ENCODE measurements at regions not wholly inside any gene's neighbourhood (a gene's known extent, or its start where the extent isn't known, plus 50 kb on each side); places are given as distances from the start of the nearest gene placed in this dataset.

DNA sequence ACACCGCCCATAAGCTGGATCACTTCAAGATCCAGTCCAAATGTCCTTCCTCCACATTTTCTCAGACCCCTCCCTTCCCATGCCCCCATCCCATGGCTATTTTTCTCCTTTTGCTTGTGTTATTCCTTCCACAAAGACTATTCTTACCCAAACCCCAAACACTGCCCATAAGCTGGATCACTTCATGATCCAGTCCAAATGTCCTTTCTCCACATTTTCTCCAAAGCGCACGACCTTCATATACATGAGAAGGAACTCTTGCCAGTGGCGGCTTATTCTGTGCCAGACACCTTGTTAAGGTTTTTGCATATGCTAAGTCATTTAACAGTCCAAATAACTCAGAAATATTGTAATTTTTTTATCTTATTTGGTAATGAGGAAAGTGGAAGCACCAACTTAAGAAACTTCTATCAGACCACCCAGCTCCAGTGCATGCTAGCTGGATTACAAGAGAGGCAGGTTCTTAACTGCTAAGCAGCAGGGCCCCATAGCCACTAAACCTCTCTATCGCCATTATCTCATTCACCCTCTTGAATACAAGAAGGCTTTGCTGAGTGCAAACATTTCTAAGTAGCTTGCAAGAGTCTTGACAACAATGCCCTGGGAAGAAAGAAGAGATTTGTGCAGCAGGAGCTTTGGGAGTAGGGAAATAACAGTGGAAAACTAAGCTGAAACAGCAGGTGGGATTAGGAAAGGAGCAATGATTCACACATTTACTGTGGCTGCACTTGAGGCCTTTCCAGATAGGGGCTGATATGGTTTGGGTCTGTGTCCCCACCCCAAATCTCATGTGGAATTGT is 428.2 kb upstream of the MAF start:
- TF ChIP-seq, protein P1, sequence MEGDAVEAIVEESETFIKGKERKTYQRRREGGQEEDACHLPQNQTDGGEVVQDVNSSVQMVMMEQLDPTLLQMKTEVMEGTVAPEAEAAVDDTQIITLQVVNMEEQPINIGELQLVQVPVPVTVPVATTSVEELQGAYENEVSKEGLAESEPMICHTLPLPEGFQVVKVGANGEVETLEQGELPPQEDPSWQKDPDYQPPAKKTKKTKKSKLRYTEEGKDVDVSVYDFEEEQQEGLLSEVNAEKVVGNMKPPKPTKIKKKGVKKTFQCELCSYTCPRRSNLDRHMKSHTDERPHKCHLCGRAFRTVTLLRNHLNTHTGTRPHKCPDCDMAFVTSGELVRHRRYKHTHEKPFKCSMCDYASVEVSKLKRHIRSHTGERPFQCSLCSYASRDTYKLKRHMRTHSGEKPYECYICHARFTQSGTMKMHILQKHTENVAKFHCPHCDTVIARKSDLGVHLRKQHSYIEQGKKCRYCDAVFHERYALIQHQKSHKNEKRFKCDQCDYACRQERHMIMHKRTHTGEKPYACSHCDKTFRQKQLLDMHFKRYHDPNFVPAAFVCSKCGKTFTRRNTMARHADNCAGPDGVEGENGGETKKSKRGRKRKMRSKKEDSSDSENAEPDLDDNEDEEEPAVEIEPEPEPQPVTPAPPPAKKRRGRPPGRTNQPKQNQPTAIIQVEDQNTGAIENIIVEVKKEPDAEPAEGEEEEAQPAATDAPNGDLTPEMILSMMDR (IDR thresholded peaks at IDR 0.05; ENCODE audit: low read depth, low read length, missing control alignments): no peak
- no peak for DNase-seq (ENCODE audit: extremely low read depth, low read depth)
- H3K4me3 ChIP-seq (replicated peaks; ENCODE audit: low read depth, low read length): no peak overlapping the region

DNA sequence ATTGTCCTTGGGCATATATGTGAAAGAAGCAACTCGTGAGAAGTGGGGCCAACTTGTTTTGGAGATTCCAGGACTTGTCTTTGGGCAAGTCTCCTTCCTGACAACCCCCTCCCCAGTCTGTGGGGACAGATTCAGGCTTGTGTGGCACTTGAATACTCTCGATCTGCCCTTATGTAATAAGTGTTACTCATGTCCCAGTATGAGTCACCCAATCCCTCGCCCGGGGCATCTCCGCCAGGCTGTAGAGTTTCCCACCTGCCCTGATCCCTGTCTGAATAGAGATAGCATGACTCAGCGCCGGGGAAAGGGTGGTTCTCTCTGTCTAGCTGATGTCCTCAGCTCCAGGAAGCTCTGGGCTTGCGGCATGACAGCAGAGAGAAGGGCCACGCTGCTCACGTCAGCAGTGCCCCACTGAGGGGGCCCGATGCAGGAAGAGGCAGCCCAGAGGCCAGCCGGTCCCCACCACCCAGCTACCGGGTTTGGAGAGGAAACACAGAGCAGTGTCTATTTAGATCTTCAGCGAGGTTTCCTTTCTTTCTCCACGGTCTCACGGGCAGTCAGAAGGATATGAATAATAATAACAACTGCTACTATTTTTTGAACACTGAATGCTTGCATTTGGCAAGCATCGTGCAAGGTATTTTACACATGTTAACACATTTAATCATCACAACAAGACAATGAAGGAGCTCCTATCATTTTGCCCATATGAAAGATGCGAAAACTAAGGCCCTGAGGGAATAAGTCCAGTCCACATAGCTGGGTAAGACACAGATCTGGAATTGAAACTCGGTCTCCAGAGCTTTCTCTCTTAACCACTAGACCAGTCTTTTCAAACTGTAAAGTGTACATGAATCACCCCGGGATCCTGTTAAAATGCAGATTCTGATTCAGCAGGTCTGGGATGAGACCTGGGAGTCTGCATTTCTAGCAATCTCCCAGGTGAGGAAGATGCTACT is 426.7 kb upstream of the MAF start:
- no peak overlapping the region for H3K4me3 ChIP-seq (replicated peaks; ENCODE audit: low read depth, low read length)
- DNase-seq (ENCODE audit: extremely low read depth, low read depth): peak; percentile 80
- TF ChIP-seq, protein P1 (IDR thresholded peaks at IDR 0.05; ENCODE audit: low read depth, low read length, missing control alignments): no peak

DNA sequence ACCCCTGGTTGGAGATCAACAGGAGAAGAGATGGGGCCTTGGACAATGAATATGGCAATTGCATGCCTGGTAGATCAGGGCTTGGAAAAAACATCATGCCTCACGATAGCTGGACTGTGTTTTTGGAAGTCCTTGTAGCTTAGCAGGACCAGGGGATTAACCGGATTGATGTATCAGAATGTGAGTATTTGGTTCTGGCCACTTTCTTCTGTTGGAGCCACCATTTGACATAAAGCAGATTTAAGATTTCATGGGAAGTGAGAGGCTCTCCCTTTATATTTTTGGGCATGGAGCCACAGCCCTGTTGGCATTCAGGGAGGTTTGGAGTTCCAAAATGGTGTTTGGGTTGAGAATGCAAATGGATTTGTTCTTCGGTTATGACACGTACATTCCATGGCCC is 424.7 kb upstream of the MAF start:
- no peak overlapping the region for H3K4me3 ChIP-seq (replicated peaks; ENCODE audit: low read depth, low read length)
- TF ChIP-seq, protein P1 (IDR thresholded peaks at IDR 0.05; ENCODE audit: low read depth, low read length, missing control alignments): no peak
- DNase-seq (ENCODE audit: extremely low read depth, low read depth): no peak

DNA sequence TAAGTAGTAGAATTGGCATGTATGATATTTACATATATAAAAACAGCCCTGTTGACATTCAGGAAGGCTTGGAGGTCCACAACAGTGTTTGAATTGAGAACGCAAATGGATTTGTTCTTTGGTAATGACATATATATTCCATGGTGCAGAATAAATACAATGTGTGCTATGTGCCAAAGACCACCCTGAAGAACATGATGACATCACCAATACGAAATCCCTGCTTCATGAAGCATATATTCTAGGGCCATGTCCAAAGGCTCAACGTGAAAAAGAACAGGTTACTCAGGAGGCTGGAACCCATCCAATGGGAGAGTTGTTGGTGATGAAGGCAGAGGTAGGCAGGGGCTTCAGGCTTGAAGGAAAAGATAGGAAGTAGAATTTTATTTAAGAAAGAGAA is 423.9 kb upstream of the MAF start:
- TF ChIP-seq, protein P1 (IDR thresholded peaks at IDR 0.05; ENCODE audit: low read depth, low read length, missing control alignments): no peak
- H3K4me3 ChIP-seq (replicated peaks; ENCODE audit: low read depth, low read length): no peak overlapping the region
- no peak for DNase-seq (ENCODE audit: extremely low read depth, low read depth)

DNA sequence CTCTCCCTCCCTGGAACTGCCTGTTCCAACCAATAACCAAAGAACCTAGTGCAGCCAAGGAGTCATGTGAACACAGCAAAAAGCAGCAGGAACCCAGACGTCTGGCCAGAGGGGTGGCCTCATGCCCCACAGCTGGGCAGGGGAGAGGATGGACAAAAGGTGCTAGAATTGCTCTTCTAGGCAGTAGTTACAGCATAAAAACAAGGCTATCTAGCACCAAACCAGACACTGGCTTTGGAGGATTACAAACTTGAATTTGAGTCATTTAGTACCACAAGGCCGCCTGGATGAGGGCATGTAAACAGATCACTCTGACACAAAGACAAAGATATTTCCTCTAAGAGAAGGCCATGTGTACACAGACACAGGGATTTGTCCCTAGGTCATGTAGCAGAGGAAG is 423.3 kb upstream of the MAF start:
- TF ChIP-seq, protein P1 (IDR thresholded peaks at IDR 0.05; ENCODE audit: low read depth, low read length, missing control alignments): no peak
- no peak for DNase-seq (ENCODE audit: extremely low read depth, low read depth)
- no peak overlapping the region for H3K4me3 ChIP-seq (replicated peaks; ENCODE audit: low read depth, low read length)

DNA sequence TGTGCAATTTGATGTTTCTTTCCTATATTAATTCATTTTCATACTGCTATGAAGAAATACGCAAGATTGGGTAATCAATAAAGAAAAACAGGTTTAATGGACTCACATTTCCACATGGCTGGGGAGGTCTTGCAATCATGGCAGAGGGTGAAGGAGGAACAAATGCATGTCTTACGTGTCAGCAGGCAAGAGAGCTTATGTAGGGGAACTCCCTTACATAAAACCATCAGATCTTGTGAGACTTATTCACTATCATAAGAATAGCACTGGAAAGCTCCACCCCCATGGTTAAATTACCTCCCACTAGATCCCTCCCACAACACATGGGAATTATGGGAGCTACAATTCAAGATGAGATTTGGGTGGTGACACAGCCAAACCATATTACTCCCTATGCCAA is 418.9 kb upstream of the MAF start:
- no peak for DNase-seq (ENCODE audit: extremely low read depth, low read depth)
- TF ChIP-seq, protein P1 (IDR thresholded peaks at IDR 0.05; ENCODE audit: low read depth, low read length, missing control alignments): no peak
- no peak overlapping the region for H3K4me3 ChIP-seq (replicated peaks; ENCODE audit: low read depth, low read length)
